Loucy (cell line): ENCODE measurements at regions not wholly inside any gene's neighbourhood (a gene's known extent, or its start where the extent isn't known, plus 50 kb on each side); places are given as distances from the start of the nearest gene placed in this dataset.

Experiments used
- H2AFZ ChIP-seq: fragments of 200-600 bp; sonication (generic); 2 replicates; pipeline ENCODE4 v1.6.0; 2016; ENCODE audit warnings: antibody characterized with exemption, mild to moderate bottlenecking, low read length, moderate library complexity
- H3F3A ChIP-seq: fragments of 200-600 bp; 2 replicates; pipeline ENCODE4 v1.6.0; 2016; ENCODE audit warnings: antibody characterized with exemption, low read depth, mild to moderate bottlenecking
- H3K27me3 ChIP-seq: fragments of 200-600 bp; sonication (generic); 2 replicates; pipeline ENCODE4 v1.6.1; 2014; ENCODE audit warnings: low read length, mild to moderate bottlenecking; ENCODE audit not compliant: insufficient read depth, poor library complexity, severe bottlenecking
- H3K36me3 ChIP-seq: fragments of 200-600 bp; sonication (generic); 2 replicates; pipeline ENCODE4 v1.6.1; 2016; ENCODE audit warnings: low read length; ENCODE audit not compliant: insufficient read depth
- H3K4me1 ChIP-seq: fragments of 200-600 bp; sonication (generic); 2 replicates; pipeline ENCODE4 v1.5.1; 2014; ENCODE audit warnings: low read length, mild to moderate bottlenecking; ENCODE audit not compliant: insufficient read depth, poor library complexity, severe bottlenecking
- H3K4me2 ChIP-seq: fragments of 200-600 bp; sonication (generic); 2 replicates; pipeline ENCODE4 v1.6.0; 2014; ENCODE audit warnings: antibody characterized with exemption, low read length, low read depth, mild to moderate bottlenecking; ENCODE audit not compliant: poor library complexity, severe bottlenecking
- H3K4me3 ChIP-seq: fragments of 200-600 bp; sonication (generic); 2 replicates; pipeline ENCODE4 v1.5.1; 2014; ENCODE audit warnings: low read length, mild to moderate bottlenecking, mixed read lengths; ENCODE audit not compliant: poor library complexity, severe bottlenecking
- H3K79me2 ChIP-seq: fragments of 200-600 bp; sonication (generic); 2 replicates; pipeline ENCODE4 v1.6.1; 2014; ENCODE audit warnings: low read length; ENCODE audit not compliant: insufficient read depth
- H3K9ac ChIP-seq: fragments of 200-600 bp; sonication (generic); 2 replicates; pipeline ENCODE4 v1.6.0; 2014; ENCODE audit warnings: mild to moderate bottlenecking, low read depth, low read length, moderate library complexity; ENCODE audit not compliant: poor library complexity, severe bottlenecking
- H3K9me2 ChIP-seq: fragments of 200-600 bp; sonication (generic); replicated peaks from 2 replicates; pipeline ENCODE4 v1.6.1; 2016; ENCODE audit warnings: low read depth, low read length, mixed read lengths
- H3K9me3 ChIP-seq: fragments of 200-600 bp; sonication (generic); 2 replicates; pipeline ENCODE4 v1.6.1; 2014; ENCODE audit warnings: mild to moderate bottlenecking, antibody characterized with exemption, low read length, low read depth; ENCODE audit not compliant: insufficient read depth
- H4K20me1 ChIP-seq: fragments of 200-600 bp; sonication (generic); 2 replicates; pipeline ENCODE4 v1.6.0; 2014; ENCODE audit warnings: antibody characterized with exemption, low read length, mild to moderate bottlenecking; ENCODE audit not compliant: insufficient read depth, poor library complexity, severe bottlenecking
- EZH2phosphoT487 ChIP-seq: fragments of 200-600 bp; IDR thresholded peaks from 2 replicates; pipeline ENCODE4 v1.6.1; 2018; ENCODE audit warnings: antibody characterized with exemption, mild to moderate bottlenecking, moderate library complexity, borderline replicate concordance
- TF ChIP-seq, protein P1 (sequence below): fragments of 200-600 bp; sonication (generic); conservative IDR thresholded peaks from 2 replicates; pipeline ENCODE4 v1.5.1; 2014; ENCODE audit warnings: mild to moderate bottlenecking, antibody characterized with exemption, low read length

DNA sequence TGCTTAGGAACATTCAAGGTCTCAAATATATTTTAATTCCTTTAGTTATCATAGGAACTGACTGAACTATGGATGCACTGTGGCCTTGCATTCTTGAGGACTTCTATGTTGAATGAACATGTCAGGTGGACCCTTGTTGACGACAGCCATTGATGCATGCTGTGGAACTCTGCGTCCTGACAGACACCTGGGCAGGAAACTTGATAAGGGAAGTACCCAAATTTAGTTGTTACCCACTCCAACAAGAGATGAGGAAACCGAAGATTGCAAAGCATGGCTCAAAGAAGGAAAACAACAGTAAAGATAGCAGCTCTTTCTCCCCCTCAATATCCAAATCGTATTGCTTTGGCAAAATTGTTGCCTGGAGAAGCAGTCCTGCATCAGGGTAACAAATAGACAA, 540.0 kb upstream of the NR3C2 start:
- H3K9me3 ChIP-seq = no peaks in the 10 kb centered on the region
- no peaks in the 10 kb centered on the region for H3K27me3 ChIP-seq
- H3K79me2 ChIP-seq = no peaks in the 10 kb centered on the region
- H3K4me1 ChIP-seq = no peaks in the 10 kb centered on the region
- no peak for TF ChIP-seq EZH2phosphoT487
- TF ChIP-seq, protein P1, sequence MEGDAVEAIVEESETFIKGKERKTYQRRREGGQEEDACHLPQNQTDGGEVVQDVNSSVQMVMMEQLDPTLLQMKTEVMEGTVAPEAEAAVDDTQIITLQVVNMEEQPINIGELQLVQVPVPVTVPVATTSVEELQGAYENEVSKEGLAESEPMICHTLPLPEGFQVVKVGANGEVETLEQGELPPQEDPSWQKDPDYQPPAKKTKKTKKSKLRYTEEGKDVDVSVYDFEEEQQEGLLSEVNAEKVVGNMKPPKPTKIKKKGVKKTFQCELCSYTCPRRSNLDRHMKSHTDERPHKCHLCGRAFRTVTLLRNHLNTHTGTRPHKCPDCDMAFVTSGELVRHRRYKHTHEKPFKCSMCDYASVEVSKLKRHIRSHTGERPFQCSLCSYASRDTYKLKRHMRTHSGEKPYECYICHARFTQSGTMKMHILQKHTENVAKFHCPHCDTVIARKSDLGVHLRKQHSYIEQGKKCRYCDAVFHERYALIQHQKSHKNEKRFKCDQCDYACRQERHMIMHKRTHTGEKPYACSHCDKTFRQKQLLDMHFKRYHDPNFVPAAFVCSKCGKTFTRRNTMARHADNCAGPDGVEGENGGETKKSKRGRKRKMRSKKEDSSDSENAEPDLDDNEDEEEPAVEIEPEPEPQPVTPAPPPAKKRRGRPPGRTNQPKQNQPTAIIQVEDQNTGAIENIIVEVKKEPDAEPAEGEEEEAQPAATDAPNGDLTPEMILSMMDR = no peak
- H3K4me3 ChIP-seq = no peak overlapping the region
- no peaks in the 10 kb centered on the region for H3F3A ChIP-seq
- no peak overlapping the region for H2AFZ ChIP-seq
- H4K20me1 ChIP-seq = no peaks in the 10 kb centered on the region
- H3K36me3 ChIP-seq = no peaks in the 10 kb centered on the region
- H3K9me2 ChIP-seq = no peaks in the 10 kb centered on the region
- no peak overlapping the region for H3K4me2 ChIP-seq
- no peak overlapping the region for H3K9ac ChIP-seq

DNA sequence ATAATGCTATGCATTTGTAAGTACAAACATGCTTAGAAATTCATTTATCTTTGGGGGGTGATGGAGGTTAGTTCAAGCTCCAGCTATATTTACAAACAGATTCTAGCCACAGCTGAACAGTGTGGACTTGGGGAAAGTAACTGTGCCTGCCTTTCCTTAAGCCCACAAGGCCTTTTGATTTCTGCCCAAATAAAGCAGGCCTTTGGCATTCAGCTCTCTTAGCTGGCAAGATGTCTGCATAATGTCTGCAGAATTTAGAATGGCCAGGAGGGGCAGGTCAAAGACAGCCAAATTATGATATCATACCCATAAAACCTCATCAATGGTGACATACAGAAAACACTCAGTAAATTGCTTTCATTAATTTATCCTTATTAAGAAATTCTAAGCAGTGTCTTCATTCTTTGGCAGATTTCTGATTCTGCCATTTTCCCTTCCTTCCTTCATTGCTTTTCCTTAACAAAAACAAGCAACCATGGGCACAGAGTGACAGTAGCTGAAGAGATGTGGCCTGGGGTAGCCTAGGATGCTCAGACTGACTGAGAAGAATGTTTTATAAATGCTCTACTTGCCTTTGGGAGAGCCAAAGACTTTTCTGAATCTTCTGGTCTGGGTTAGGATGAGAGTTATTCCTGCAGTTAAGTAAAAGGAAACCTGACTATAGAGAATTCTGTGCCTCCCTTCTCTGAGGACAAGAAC, 538.7 kb upstream of the NR3C2 start:
- TF ChIP-seq, protein P1 = no peak
- TF ChIP-seq EZH2phosphoT487 = no peak
- Histone ChIP-seq H4K20me1 (no peaks in the 10 kb centered on the region), H3K4me3 (no peak overlapping the region), H2AFZ (no peak overlapping the region), H3K36me3 (no peaks in the 10 kb centered on the region), H3F3A (no peaks in the 10 kb centered on the region), H3K9ac (no peak overlapping the region), H3K4me1 (no peaks in the 10 kb centered on the region), H3K4me2 (no peak overlapping the region), H3K9me2 (no peaks in the 10 kb centered on the region), H3K9me3 (no peaks in the 10 kb centered on the region), H3K79me2 (no peaks in the 10 kb centered on the region), H3K27me3 (no peaks in the 10 kb centered on the region)

DNA sequence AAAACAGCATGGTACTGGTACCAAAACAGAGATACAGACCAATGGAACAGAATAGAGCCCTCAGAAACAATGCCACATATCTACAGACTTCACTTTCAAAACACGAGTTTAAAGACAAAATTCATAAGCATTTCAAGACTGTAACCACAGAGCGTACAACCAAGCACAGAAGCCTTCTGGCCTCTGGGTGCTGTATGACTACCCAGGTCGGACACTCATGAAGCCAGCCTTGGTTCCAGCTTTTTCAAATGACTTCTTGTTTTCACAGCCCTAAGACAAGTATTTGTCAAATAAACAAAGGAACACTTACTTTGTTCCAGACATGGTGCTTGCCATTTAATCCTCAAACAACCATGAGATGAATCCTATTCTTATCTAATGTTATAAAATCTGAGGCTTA, 536.1 kb upstream of the NR3C2 start:
- Histone ChIP-seq H3F3A (no peaks in the 10 kb centered on the region), H3K9me2 (no peaks in the 10 kb centered on the region), H4K20me1 (no peaks in the 10 kb centered on the region), H2AFZ (no peak overlapping the region), H3K27me3 (no peaks in the 10 kb centered on the region), H3K4me3 (no peak overlapping the region), H3K36me3 (no peaks in the 10 kb centered on the region), H3K4me2 (no peak overlapping the region), H3K9me3 (no peaks in the 10 kb centered on the region), H3K9ac (no peak overlapping the region), H3K79me2 (no peaks in the 10 kb centered on the region), H3K4me1 (no peaks in the 10 kb centered on the region)
- no peak for TF ChIP-seq EZH2phosphoT487
- TF ChIP-seq, protein P1 = no peak
